NOMO-1 treated with DMSO at 0.1 percent for 48 hours (cell line): ENCODE measurements at regions not wholly inside any gene's neighbourhood (a gene's known extent, or its start where the extent isn't known, plus 50 kb on each side); places are given as distances from the start of the nearest gene placed in this dataset.

ENCODE experiments used
- DNase-seq: peaks from one replicate; lab custom pipeline; 2025; ENCODE audit not compliant: unreplicated experiment; lab: John Stamatoyannopoulos, UW

DNA sequence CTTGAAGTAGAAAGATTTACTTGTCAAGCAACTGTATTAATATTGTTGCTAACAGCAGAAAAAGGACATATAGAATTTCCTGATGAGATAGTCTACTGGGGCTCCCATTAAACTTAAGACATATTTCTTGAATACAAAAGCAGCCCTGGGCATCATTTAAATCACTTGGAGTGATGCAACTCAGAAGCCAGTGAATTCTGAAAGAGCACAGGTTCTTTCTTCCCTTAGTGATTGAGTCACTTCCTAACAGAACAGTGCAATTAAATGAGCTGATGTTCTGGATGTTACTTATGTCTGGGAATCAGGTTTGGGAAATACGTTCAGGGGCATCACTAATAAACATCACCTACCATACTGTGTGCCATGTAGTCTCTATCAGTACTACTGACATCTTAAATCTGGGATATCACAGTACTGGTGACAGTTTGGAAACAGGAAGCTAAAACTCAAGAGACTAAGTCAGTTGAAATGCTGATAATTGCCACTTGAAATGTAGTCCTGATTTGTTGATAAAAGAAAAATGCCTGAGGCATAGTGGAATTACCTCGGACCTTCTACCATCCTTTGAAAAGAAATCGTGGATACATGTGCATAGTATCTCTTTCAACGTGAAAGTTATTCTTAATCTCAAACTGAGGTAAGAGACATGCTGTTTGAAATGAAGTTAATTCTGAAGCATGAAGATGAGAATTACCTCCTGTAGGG lies 249.2 kb upstream of the GPRIN3 start:
- no peak for DNase-seq

DNA sequence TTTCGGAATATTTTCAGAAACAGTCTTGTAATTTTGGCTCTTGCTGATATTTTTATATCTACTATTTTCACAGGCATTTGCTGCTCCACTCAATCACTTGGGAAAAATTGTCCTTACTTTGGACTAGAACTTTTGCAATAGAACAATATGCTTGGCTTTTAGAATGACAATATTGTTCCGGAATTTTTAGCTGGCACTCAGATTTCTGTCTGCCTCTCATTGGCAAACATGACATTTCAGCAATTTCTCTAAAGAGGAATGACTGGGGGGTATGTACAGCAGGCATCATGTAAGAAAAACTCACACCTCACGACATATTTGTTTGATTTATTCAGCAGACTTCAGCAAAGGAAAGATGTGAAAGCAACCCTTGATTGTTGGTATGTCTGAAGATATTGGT lies 243.6 kb upstream of the GPRIN3 start:
- no peak for DNase-seq

DNA sequence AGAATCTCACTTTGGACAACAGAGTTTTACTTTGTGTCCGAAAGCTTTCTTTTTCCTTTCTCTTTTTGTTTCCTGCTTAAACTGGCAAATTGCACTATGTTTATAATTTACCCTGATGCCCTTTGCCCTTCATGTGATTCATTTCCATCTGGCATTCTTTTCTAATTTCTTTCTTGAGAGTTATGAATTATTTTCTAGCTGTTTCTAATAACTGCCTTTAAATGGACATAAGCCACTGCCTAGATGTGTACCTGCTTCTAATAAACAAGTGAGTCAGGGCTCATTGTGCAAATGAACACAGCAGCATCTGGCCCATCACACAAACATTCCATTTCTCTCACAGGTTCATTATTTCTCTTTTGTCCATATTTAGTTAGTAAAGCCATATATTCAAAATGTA lies 242.3 kb upstream of the GPRIN3 start:
- DNase-seq = no peak

DNA sequence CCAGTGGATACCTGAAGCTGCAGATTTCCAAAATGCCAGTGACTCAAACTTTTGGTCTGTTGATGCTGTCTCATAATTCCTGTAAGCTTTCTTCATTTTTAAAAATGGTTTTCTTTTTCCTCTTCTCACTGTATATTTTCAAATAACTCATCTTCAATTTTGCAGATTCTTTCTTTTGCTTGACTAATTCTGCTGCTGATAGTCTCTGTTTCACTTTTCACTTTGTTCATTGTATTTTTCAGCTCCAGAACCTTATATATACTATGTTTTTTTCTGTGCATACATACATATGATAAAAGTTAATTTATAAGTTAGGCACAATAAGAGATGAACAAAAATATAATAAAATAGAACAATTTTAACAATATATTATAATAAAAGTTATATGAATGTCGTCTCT lies 237.7 kb upstream of the GPRIN3 start:
- DNase-seq = no peak

DNA sequence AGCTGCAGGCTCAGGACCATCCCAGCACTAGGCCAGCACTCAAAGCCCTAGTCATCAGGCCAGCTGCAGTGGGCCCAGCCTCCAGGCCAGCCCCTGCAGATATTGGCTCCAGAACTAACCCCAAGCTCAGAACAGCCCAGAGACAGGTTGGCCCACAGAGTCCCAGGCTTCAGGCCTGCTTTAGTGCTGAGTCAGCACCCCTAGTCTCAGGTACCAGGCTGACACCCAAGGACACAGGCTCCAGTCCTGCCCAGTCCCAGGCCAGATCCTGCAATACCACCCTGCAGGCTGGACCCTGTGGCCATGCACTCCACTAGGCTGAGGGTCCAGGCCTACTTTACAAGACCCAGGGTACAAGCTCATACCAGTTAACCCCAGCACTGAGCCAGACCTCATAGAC lies 234.4 kb upstream of the GPRIN3 start:
- no peak for DNase-seq

DNA sequence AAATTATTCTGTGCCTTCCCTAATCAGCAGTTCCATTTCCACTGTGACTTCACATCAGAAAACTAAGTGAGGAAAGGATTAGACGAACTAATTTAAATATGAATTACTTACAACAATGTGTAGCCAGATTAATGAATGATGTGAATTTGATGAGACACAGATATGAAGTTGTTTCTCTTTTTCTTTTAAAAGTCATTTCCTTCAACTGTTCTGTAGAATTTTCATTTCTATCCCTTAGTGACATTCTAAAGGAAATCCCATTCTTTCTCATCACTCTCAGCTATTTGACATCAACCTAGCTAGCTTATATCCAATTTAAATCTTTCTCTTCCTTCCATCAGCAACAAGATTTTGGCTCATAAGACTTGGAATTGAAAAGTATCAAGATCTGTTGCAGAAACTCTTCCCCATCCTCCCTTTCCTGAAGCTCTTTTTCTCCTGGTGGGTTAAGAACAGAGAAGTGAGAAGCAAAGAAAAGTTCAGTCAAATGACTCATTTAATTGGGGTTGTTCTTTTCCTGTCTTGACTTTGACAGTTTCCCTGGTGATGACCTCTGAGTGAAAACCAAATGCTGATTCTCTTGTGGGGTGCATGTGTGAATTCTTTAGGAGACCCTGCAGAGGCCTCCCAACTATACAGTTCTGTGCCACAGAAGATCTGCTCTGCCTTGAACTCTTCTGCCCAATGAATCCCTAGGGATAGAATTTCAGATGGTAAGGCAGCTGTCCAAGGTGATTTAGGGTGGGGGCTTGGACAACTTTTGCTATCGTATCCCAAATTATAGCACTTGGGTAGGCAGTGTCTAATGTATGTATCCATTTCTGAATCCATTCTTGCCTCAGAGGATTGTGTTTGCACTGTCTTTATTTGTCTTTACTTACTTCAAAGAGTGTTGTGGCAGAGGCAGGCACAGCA lies 232.5 kb upstream of the GPRIN3 start:
- peak; percentile 4 for DNase-seq

DNA sequence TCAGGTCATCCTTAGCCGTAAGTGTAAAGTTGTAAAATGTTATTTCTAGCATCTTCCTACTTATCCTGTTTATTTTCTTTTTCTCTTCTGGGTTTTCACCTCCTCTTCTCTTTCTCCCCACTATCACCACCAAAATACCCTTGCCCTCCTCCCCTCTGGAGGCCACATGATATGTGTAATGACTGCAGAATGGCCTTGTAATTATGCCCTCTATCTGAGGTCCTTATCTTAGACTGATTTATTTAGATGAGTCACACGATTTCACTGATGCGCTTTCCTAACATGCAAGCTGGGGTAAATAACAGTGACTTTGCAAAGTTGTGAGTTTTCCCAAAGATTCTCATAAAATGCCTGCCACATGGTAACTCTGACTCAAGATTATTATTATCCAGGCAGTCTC lies 231.8 kb upstream of the GPRIN3 start:
- DNase-seq = no peak

DNA sequence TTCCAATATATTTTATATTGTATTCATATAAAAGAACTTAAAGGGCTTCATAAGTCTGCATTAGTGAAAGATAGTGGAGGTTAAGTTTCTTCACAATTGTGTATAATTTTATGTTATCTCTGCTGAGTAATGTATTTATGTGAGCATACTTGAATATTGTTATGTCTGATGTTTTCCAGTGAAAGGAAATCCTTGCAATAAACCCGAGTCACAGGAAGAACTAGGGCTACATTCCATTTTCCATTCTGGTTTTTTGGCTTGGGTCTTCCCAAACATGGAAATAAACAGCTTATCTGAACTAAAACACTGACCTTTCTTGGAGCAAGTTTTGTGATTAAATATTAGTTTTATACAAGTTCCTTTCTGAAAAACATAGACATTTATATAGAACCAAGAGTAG lies 231.3 kb upstream of the GPRIN3 start:
- DNase-seq = no peak

DNA sequence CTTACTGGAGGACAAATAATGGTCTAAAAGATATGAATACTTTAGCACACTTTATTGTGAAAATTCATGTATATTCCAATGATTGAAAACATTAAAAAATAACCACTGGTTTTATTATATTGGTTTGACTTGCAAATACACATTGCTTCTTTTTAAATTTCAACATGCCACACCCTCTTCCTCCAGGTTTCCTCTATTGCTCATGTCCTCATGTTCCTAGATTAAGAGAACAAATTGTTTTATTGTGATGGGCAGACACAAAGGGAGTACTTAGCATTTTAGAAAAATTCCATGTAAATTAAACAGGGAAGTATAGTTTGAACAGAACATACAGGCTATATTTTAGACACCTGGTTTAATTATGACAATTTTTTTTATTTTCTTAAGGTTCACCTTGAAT lies 230.6 kb upstream of the GPRIN3 start:
- DNase-seq = no peak

DNA sequence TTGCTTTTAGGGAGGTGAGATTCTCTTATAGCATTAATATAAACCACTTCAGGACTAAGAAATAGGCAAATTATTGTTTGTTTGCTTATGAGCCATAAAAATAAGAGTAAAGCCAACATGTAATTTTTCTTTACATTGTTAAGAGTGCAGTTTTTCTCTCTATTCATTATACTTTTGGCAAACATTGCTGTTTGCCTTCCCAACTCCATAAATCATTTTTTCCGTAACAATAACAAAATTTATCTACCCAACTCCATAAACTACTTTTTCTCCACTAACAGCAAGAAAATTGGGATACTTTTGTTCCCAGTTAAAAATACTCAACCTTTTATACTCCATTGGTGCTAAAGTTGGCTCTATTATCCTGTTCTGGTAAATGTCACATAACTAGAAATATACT lies 229.7 kb upstream of the GPRIN3 start:
- no peak for DNase-seq

DNA sequence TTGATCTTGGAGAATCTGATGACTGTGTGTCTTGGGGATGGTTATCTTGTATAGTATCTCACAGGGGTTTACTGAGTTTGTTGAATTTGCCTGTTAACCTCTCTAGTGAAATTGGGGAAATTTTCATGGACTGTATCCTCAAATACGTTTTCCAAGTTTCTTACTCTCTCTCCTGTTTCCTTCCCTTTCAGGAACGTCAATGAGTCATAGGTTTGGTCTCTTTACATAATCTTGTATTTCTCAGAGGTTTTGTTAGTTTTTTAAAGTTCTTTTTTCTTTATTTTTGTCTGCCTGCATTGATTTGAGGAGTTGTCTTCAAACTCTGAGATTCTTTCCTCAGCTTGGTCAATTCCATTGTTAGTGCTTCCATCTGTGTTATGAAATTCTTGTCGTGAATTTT lies 227.7 kb upstream of the GPRIN3 start:
- DNase-seq = no peak

DNA sequence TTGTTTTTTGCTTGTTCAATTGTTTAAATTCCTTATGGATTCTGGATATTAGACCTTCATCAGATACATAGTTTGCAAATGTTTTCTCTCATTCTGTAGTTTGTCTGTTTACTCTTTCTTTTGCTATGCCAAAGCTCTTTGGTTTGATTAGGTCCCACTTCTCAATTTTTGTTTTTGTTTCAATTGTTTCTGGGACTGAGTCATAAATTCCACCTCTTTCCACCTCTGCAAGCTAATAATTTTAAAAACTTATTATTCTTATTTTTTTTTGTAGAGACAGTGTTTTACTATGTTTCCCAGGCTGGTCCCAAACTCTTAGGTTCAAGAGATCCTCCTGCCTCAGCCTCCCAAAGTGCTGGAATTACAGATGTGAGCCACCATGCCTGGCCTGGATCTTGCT lies 226.8 kb upstream of the GPRIN3 start:
- no peak for DNase-seq

DNA sequence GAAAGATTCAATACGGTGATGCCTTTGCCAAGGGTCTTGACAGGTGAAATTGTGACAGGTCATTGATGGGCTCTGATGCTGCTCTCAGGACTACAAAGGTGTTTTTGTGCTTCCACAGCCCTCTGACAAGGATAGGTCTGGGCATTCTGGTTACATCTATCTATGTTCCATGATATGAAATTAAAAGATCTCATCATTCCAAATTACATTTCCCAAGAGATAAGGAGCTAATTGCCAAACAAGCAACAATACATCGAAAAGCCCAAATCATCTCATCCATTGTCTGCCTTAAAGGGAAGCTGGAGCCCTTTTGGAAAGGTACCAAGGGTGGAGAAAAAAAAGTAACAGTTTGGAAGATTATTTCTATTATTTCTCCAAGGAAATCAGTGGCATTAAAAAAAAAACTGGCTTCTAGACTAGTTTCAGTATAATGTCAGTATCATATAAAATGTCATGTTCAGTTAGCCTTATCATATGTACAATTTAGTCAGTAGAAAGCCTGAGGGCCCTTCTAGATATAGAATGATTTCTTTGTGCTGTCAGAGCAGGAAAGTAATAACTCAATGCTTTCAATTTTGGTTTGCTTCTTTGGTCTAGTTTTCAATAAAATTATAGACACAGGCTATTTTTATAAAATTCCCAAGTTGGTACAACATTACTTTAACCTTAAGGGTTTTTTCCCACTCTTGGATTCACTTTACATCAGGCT lies 224.5 kb upstream of the GPRIN3 start:
- DNase-seq = no peak

DNA sequence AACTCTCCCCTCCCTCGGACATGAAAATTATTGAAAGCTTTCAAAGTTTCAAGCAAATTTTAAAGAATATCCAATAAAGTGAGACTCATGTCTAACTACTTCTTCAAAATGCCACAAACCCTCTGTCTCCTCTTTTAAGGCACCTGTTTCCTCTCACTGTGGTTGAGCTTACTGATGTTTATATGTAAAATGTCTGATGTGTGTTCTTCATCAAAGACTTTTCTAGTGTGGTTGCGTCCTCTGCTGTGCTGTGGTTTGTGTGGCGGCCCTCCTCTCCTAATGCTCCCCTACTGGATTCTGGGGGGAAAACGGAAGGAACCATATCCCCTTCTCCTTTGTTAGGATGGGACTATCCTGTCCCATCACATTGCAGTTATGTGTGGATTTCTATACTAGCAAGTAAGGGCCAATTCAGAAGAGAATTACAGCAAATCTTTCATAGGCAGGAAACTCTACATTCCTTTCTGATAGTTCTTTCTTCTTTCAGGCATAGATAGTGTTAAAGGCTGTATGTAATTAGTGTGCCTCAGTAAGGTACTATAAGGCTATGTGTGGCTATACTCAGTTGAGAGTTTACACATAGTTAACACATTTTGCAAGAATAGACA lies 221.0 kb upstream of the GPRIN3 start:
- DNase-seq = no peak

DNA sequence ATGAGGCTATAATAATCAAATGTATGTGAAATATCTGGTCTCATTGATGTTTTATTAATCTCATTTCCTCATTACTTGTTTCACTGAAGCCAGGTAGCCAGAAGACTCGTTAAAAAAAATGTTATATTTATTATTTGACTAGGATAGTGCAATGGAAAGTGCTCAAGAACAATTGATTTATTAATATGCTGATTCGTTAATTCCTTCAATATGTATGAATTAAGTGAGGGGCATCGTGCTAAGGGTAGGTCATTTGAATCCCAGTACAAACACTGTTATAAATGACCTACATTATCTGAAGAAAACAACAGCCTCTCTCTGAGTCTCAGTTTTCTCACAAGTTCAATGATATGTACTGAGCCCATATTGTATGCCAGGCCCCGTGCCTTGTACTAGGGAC lies 214.2 kb upstream of the GPRIN3 start:
- DNase-seq = no peak

DNA sequence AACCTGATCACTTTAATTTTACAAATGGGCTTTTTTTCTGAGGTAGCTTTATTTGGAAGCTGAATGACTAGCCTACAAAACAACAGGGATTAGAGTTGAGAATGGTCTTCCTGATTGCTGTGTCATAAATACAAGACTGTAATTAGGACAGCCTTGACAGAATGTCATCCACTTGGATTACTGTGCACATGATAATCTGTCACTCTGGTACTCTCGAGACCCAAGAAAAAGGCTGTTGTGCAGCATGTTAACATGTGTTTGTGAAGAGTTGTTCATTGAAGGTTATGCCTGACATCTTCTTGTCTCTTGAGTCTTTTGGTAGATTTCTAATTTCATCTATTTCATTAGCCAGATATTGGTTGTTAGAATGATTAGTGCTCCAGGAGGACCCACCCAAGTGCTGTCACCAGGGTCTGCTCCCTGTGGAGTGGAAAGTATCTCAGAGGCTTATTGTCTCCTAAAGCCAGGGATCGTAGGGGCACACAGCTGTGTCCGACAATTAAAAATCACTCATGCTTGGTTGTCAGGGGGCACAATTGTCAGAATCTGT lies 212.2 kb upstream of the GPRIN3 start:
- no peak for DNase-seq

DNA sequence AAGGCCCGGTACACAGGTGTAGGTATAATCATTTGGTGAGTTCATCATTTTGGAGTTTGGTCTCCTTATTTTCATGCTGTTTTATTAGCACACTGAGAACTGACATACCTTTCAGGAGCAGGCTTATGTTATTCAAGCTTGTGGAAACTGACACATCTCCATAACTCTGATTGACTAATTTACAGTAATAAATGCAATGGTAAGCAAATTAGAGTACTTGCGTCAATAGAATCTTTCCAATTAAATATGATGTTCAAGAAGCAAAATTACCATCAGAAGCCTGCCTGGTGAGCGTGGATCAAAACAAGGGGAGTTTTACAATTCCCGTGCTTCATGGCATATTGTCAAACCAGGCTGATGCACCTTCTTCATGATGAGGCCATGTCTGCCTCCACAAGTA lies 210.7 kb upstream of the GPRIN3 start:
- no peak for DNase-seq

DNA sequence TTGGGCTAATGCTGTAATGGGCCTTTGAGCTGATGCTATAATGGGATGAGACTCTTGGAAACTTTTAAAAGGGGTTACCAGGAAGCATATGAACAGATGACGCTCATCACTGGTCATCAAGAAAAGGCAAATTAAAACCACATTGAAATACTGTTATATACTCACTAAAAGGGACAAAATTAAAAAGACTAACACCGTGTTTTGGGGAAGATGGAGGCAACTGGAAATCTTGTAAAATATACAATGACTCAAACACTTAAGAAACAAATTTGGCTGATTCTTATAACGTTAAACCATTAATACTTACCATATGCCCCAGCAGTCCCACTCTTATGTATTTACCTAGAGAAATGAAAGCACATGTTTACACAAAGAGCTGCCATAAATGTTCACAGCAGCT lies 207.2 kb upstream of the GPRIN3 start:
- DNase-seq = no peak

DNA sequence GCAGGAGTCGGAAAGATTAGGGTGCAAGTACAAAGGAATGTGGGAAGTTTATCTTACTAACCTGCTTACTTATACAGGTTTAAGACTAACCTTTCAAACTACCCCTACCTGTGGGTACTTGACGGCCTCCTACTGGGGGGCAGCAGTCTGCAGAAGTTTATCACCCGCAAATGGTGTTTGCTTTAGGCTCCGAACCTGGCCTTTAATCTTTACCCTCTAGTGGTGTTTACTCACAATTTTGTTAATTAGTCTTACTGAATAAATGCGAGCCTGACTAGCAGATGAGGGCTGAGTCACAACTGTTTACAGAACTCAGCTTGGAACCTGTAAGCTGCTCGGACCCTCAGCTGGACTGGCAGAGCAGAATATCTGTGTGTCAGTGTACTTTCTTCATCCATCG lies 204.2 kb upstream of the GPRIN3 start:
- no peak for DNase-seq

DNA sequence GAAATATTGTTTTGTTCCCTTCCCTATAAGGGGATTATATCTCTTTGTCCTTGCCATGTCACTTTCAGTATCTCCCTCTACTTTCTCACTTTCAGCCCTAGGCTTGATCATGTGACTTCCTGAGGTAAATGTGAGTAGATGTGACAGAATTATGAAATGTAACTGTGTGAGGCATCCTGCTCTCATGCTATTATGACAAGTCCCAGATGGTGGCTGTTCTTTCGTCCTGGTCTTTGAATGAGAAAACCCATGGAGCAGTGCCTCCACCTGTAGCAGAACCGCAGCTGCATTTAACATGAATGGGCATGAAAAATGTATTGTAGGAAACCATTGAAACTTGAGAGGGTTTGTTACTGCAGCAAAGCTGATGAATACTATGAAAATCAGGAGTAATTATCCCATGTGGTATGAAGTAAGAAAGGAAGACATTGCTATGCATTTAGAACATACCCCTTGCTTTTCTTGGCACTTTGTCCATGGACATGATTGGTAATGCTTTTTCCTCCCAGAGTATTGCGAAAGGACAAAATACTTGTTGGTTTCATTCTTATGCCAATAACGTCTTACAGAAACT lies 202.2 kb upstream of the GPRIN3 start:
- DNase-seq = no peak
